Ovary (tissue), 3 donors: ENCODE measurements at regions not wholly inside any gene's neighbourhood (a gene's known extent, or its start where the extent isn't known, plus 50 kb on each side); places are given as distances from the start of the nearest gene placed in this dataset.

Experiments used
- POLR2A ChIP-seq: fragments of 450-650 bp; IDR thresholded peaks from one replicate; pipeline ENCODE4 v1.6.1; 2017; ENCODE audit warnings: antibody characterized with exemption, mild to moderate bottlenecking, moderate library complexity
- TF ChIP-seq, protein P1 (sequence below), 3 donors: fragments of 450-650 bp in 2 of 3; fragments of 200-600 bp in 1 of 3; IDR thresholded peaks; one replicate each; pipeline versions ENCODE4 v1.5.1 to v1.8.0; 2016 to 2022; ENCODE audit warnings: antibody characterized with exemption in 3 of 3, mild to moderate bottlenecking in 1 of 3
- donor health status: DM: no; HTN: no; CAD: no.

DNA sequence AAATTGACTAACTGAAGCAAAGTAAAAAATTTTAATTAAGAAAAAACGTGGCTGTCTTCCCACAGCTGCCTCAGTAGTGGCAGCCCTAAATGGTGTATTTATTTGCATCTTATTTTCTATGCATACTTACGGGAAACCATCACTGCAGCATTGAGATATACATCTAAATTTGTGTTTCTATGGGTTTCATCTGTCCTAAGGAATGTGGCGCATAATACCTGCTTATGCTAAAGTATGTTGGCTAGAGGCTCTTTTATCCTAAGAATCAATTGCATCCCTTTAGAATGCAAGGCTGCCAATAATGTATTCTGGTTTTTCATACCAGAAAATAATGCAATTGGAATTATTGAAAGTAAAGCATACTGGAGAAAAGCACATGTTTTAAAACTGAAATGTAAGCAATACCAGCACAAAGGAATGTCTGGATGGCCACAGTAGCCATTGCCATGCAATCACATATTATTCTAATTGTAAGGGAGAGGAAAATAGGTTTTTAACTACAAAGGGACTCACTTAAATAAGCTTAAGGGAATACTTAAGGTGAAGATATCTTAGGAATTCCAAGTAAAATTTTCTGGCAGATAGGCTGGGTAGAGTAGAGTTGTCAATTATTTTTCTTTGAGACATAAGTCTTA lies 834.5 kb upstream of the NECTIN3 start:
- TF ChIP-seq, protein P1, sequence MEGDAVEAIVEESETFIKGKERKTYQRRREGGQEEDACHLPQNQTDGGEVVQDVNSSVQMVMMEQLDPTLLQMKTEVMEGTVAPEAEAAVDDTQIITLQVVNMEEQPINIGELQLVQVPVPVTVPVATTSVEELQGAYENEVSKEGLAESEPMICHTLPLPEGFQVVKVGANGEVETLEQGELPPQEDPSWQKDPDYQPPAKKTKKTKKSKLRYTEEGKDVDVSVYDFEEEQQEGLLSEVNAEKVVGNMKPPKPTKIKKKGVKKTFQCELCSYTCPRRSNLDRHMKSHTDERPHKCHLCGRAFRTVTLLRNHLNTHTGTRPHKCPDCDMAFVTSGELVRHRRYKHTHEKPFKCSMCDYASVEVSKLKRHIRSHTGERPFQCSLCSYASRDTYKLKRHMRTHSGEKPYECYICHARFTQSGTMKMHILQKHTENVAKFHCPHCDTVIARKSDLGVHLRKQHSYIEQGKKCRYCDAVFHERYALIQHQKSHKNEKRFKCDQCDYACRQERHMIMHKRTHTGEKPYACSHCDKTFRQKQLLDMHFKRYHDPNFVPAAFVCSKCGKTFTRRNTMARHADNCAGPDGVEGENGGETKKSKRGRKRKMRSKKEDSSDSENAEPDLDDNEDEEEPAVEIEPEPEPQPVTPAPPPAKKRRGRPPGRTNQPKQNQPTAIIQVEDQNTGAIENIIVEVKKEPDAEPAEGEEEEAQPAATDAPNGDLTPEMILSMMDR (IDR thresholded peaks at IDR 0.05): no peak
- no peak for TF ChIP-seq POLR2A
